ENCODE measurements at regions not wholly inside any gene's neighbourhood (a gene's known extent, or its start where the extent isn't known, plus 50 kb on each side); places are given as distances from the start of the nearest gene placed in this dataset.
"Not testable (repeated sequence)": the region's sequence is repeated elsewhere in the genome, so short reads cannot be mapped to it uniquely, and the experiment has no call there.

- DNase-seq (ENCODE audit: low read depth, low spot score), result no peak
Observed at GRCh38 chr2:132272713-132273112, 111.0 kb upstream of the ANKRD30BL start.

- DNase-seq (ENCODE audit: low read depth, low spot score), result not testable (repeated sequence)
Observed at GRCh38 chr2:132273585-132273984, 111.8 kb upstream of the ANKRD30BL start.

GRCh38 chr2:132274000-132274399 lies 112.2 kb upstream of the ANKRD30BL start:
- DNase-seq (ENCODE audit: low read depth, low spot score), result no peak

- no peak for DNase-seq (ENCODE audit: low read depth, low spot score)
Observed at GRCh38 chr2:132275396-132275795, 113.6 kb upstream of the ANKRD30BL start.

GRCh38 chr2:132276571-132276981 lies 114.8 kb upstream of the ANKRD30BL start:
- DNase-seq (ENCODE audit: low read depth, low spot score), result no peak

- no peak for DNase-seq (ENCODE audit: low read depth, low spot score)
Observed at GRCh38 chr2:132278267-132278666, 116.5 kb upstream of the ANKRD30BL start.

- no peak for DNase-seq (ENCODE audit: low read depth, low spot score)
Observed at GRCh38 chr2:132279344-132279743, 117.6 kb upstream of the ANKRD30BL start.

- DNase-seq (ENCODE audit: low read depth, low spot score), result no peak
Observed at GRCh38 chr2:132279930-132280615, 118.3 kb upstream of the ANKRD30BL start.

- no peak for DNase-seq (ENCODE audit: low read depth, low spot score)
Observed at GRCh38 chr2:132280912-132281311, 119.2 kb upstream of the ANKRD30BL start.

- DNase-seq (ENCODE audit: low read depth, low spot score), result not testable (repeated sequence)
Observed at GRCh38 chr2:132282104-132282503, 120.4 kb upstream of the ANKRD30BL start.

- no peak for DNase-seq (ENCODE audit: low read depth, low spot score)
Observed at GRCh38 chr2:132282911-132283310, 121.2 kb upstream of the ANKRD30BL start.

- DNase-seq (ENCODE audit: low read depth, low spot score), result not testable (repeated sequence)
Observed at GRCh38 chr2:132286289-132286911, 124.6 kb upstream of the ANKRD30BL start.

GRCh38 chr2:132287910-132288309 lies 126.2 kb upstream of the ANKRD30BL start:
- not testable (repeated sequence) for DNase-seq (ENCODE audit: low read depth, low spot score)

GRCh38 chr2:132289138-132289537 lies 127.4 kb upstream of the ANKRD30BL start:
- DNase-seq (ENCODE audit: low read depth, low spot score), result not testable (repeated sequence)

- DNase-seq (ENCODE audit: low read depth, low spot score), result not testable (repeated sequence)
Observed at GRCh38 chr2:132289812-132290211, 126.8 kb upstream of the GPR39 start.

- not testable (repeated sequence) for DNase-seq (ENCODE audit: low read depth, low spot score)
Observed at GRCh38 chr2:132300592-132301378, 115.8 kb upstream of the GPR39 start.

GRCh38 chr2:132304661-132305380 lies 111.8 kb upstream of the GPR39 start:
- not testable (repeated sequence) for DNase-seq (ENCODE audit: low read depth, low spot score)

- not testable (repeated sequence) for DNase-seq (ENCODE audit: low read depth, low spot score)
Observed at GRCh38 chr2:132307613-132308198, 108.9 kb upstream of the GPR39 start.

GRCh38 chr2:132309203-132309602 lies 107.4 kb upstream of the GPR39 start:
- not testable (repeated sequence) for DNase-seq (ENCODE audit: low read depth, low spot score)

- DNase-seq (ENCODE audit: low read depth, low spot score), result not testable (repeated sequence)
Observed at GRCh38 chr2:132315546-132315945, 101.1 kb upstream of the GPR39 start.

- not testable (repeated sequence) for DNase-seq (ENCODE audit: low read depth, low spot score)
Observed at GRCh38 chr2:132317026-132317680, 99.5 kb upstream of the GPR39 start.
